Osteoblast (primary cell): ENCODE measurements at regions not wholly inside any gene's neighbourhood (a gene's known extent, or its start where the extent isn't known, plus 50 kb on each side); places are given as distances from the start of the nearest gene placed in this dataset.

Source experiments
- DNase-seq: peaks from one replicate; pipeline ENCODE4 v3.0.0; 2011; ENCODE audit warnings: low spot score, mixed read lengths; ENCODE audit not compliant: insufficient read length; ENCODE audit errors: missing footprints
- H2AFZ ChIP-seq: 2 replicates; pipeline ENCODE4 v1.6.0; 2011; ENCODE audit warnings: mild to moderate bottlenecking, low read length
- H3K27ac ChIP-seq: 2 replicates; pipeline ENCODE4 v1.5.1; 2011; ENCODE audit warnings: mild to moderate bottlenecking, low read depth, low read length, moderate library complexity
- H3K27me3 ChIP-seq: 2 replicates; pipeline ENCODE4 v1.6.0; 2012; ENCODE audit warnings: mild to moderate bottlenecking, control low read depth, inconsistent platforms, low read length, moderate library complexity; ENCODE audit not compliant: insufficient read depth
- H3K36me3 ChIP-seq: 2 replicates; pipeline ENCODE4 v1.5.1; 2011; ENCODE audit warnings: mild to moderate bottlenecking, low read length, control low read depth, moderate library complexity; ENCODE audit not compliant: insufficient read depth
- H3K4me1 ChIP-seq: 2 replicates; pipeline ENCODE4 v1.5.1; 2011; ENCODE audit warnings: mild to moderate bottlenecking, low read length, control low read depth, moderate library complexity; ENCODE audit not compliant: insufficient read depth
- H3K4me2 ChIP-seq: 2 replicates; pipeline ENCODE4 v1.6.0; 2011; ENCODE audit warnings: mild to moderate bottlenecking, low read length; ENCODE audit not compliant: insufficient read depth
- H3K4me3 ChIP-seq: fragments of 200-600 bp; sonication (generic); 3 replicates; pipeline ENCODE4 v1.5.1; 2012; ENCODE audit warnings: mild to moderate bottlenecking, low read length, inconsistent platforms; ENCODE audit not compliant: insufficient read depth
- H3K79me2 ChIP-seq: 2 replicates; pipeline ENCODE4 v1.6.0; 2012; ENCODE audit warnings: mild to moderate bottlenecking, low read length, control low read depth, inconsistent platforms; ENCODE audit not compliant: insufficient read depth
- H3K9me3 ChIP-seq: 2 replicates; pipeline ENCODE4 v1.5.1; 2011; ENCODE audit warnings: low read depth, low read length, control low read depth
- H4K20me1 ChIP-seq: 2 replicates; pipeline ENCODE4 v1.6.0; 2012; ENCODE audit warnings: mild to moderate bottlenecking, low read length, control low read depth; ENCODE audit not compliant: insufficient read depth
- TF ChIP-seq, protein P1 (sequence below): IDR thresholded peaks from 2 replicates; pipeline ENCODE4 v1.5.1; 2011; ENCODE audit warnings: mild to moderate bottlenecking, low read depth, low read length, moderate library complexity; ENCODE audit errors: extremely low read depth

DNA sequence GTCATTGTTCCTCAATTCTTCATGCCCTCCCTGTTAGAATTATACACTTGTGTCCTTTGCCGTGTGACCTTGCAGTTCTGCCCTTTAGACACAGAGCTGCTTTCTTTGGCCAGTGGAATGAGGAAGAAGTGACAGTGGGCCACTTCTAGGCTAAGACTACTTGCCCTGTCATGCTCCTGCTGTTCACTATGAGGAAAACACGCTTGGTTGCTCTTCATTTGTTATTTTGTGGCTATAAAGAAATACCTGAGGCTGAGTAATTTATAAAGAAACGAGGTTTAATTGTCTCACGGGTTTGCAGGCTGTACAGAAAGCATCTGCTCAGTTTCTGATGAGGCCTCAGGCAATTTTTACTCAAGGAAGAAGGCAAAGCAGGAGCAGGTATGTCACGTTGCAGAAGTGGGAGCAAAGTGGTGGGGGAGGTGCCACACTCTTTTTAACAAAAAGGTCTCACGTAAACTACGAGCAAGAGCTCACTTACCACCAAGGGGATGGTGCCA lies 279.1 kb upstream of the DMAC1 start:
- Histone ChIP-seq H3K4me3 (no peak overlapping the region), H3K36me3 (no peaks in the 10 kb centered on the region), H3K9me3 (no peaks in the 10 kb centered on the region), H4K20me1 (no peaks in the 10 kb centered on the region), H2AFZ (no peak overlapping the region), H3K4me1 (no peaks in the 10 kb centered on the region), H3K79me2 (no peaks in the 10 kb centered on the region), H3K27ac (no peak overlapping the region), H3K27me3 (no peaks in the 10 kb centered on the region), H3K4me2 (no peak overlapping the region)
- TF ChIP-seq, protein P1, sequence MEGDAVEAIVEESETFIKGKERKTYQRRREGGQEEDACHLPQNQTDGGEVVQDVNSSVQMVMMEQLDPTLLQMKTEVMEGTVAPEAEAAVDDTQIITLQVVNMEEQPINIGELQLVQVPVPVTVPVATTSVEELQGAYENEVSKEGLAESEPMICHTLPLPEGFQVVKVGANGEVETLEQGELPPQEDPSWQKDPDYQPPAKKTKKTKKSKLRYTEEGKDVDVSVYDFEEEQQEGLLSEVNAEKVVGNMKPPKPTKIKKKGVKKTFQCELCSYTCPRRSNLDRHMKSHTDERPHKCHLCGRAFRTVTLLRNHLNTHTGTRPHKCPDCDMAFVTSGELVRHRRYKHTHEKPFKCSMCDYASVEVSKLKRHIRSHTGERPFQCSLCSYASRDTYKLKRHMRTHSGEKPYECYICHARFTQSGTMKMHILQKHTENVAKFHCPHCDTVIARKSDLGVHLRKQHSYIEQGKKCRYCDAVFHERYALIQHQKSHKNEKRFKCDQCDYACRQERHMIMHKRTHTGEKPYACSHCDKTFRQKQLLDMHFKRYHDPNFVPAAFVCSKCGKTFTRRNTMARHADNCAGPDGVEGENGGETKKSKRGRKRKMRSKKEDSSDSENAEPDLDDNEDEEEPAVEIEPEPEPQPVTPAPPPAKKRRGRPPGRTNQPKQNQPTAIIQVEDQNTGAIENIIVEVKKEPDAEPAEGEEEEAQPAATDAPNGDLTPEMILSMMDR: no peak
- DNase-seq: peak; percentile 22

DNA sequence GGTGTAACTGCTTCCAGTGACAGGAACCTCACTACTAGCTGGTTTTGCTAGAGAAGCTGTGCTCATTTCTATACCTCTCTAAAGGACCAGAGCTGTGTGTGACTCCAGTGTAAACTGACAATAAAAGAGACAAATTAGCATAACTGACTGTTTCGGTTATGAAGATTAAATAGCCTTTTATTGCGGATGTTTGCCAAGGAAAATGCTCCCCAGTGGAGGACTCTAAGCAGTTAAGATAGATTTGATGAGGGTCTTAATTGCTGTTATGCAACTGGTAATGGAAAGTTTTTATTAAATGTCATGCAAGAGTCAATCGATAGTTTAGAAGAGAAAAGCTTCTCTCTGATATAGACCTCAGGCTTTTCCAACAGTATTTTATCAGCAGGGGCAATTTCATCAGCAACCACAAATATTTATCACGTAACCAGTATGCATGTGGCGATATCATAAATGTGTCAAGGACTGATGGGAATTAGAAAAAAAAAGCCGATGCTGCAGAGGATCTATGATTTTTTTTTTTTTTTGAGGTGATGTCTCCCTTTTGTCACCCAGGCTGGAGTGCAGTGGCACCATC lies 275.2 kb upstream of the DMAC1 start:
- no peaks in the 10 kb centered on the region for H3K9me3 ChIP-seq
- no peak overlapping the region for H2AFZ ChIP-seq
- no peak overlapping the region for H3K4me2 ChIP-seq
- H3K4me1 ChIP-seq: no peaks in the 10 kb centered on the region
- H3K36me3 ChIP-seq: no peaks in the 10 kb centered on the region
- H3K79me2 ChIP-seq: no peaks in the 10 kb centered on the region
- H3K4me3 ChIP-seq: no peak overlapping the region
- H4K20me1 ChIP-seq: no peaks in the 10 kb centered on the region
- TF ChIP-seq, protein P1: no peak
- no peak for DNase-seq
- no peaks in the 10 kb centered on the region for H3K27me3 ChIP-seq
- no peak overlapping the region for H3K27ac ChIP-seq

DNA sequence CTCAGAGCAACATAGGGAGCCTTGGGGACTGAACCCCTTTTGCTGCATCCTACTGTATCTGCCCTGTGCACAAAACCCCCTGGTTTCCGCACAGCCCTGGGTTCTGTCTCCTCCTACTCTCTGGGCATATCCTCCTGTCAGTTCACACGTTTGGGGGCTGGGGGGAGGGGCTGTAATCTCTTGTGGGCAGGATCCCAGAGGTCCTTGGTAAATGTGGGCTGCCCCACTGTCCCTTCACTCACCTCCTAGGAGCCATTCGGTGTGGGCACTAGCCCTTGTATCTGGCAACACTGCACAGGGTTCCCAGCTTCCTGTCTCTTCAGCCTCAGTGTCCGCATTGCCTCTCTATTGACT lies 271.8 kb upstream of the DMAC1 start:
- Histone ChIP-seq H3K4me3 (no peak overlapping the region), H2AFZ (no peak overlapping the region), H3K4me1 (no peaks in the 10 kb centered on the region), H3K27me3 (no peaks in the 10 kb centered on the region), H4K20me1 (no peaks in the 10 kb centered on the region), H3K9me3 (no peaks in the 10 kb centered on the region), H3K27ac (no peak overlapping the region), H3K4me2 (no peak overlapping the region), H3K36me3 (no peaks in the 10 kb centered on the region), H3K79me2 (no peaks in the 10 kb centered on the region)
- TF ChIP-seq, protein P1: no peak
- DNase-seq: no peak

DNA sequence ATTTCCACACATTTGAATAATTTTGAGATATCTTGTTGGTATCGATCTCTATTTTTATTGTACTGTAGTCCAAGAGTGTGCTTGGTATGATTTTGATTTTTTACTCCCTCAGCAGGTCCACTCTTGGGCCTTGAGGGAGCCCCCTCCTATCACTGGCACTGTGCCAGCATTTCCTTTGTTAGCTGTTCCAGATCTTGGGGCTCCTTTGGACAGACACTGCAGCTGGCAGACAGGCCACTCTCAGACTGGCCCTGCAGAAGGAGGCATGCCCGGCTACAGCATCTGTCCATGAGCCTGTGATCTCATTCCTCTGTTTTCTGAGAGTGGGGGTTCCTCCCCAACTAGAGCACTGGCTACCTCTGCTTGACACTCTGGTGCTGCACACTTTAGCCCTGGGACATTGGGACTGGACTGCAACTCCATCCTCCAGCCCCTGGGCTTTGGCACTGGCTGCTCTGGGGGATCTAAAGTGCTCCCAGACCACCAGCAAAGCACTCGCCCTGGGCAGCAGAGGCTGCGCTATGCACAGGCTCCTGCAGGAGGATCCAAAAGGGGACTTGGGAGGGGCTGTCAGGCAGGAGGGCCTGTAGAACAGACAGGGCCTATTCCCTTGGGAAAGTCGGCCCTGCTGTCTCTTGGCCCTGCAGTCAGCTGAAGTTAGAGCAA lies 271.3 kb upstream of the DMAC1 start:
- no peaks in the 10 kb centered on the region for H3K4me1 ChIP-seq
- H3K9me3 ChIP-seq: no peaks in the 10 kb centered on the region
- no peak overlapping the region for H2AFZ ChIP-seq
- DNase-seq: peak; percentile 23
- no peaks in the 10 kb centered on the region for H3K79me2 ChIP-seq
- H3K36me3 ChIP-seq: no peaks in the 10 kb centered on the region
- H3K27me3 ChIP-seq: no peaks in the 10 kb centered on the region
- no peak overlapping the region for H3K4me3 ChIP-seq
- no peak overlapping the region for H3K27ac ChIP-seq
- no peak overlapping the region for H3K4me2 ChIP-seq
- TF ChIP-seq, protein P1: no peak
- no peaks in the 10 kb centered on the region for H4K20me1 ChIP-seq
